HepG2 (cell line): ENCODE measurements at regions not wholly inside any gene's neighbourhood (a gene's known extent, or its start where the extent isn't known, plus 50 kb on each side); places are given as distances from the start of the nearest gene placed in this dataset.

ENCODE experiments used
- CEBPB ChIP-seq: IDR thresholded peaks from 2 replicates; pipeline ENCODE4 v1.6.1; 2011; ENCODE audit warnings: low read depth, low read length, improper control_type of control experiment, borderline replicate concordance
- MLX ChIP-seq: IDR thresholded peaks from 2 replicates; pipeline ENCODE4 v1.6.1; 2016
- NFIC ChIP-seq: IDR thresholded peaks from 2 replicates; pipeline ENCODE4 v1.6.1; 2012; ENCODE audit warnings: mild to moderate bottlenecking, low read length, inconsistent platforms
- PCBP1 ChIP-seq: fragments of 200-400 bp; formaldehyde crosslinking; IDR thresholded peaks from 2 replicates; pipeline ENCODE4 v1.6.1; 2017; ENCODE audit warnings: mild to moderate bottlenecking, low read depth, low read length, borderline replicate concordance
- POLR2A ChIP-seq, 2 experiments: IDR thresholded peaks; 2 replicates each; pipeline ENCODE4 v1.6.1; 2011; ENCODE audit warnings: low read depth in 2 of 2, low read length in 2 of 2, mild to moderate bottlenecking in 1 of 2, moderate library complexity in 1 of 2; ENCODE audit not compliant: insufficient read depth in 1 of 2
- POLR2AphosphoS5 ChIP-seq: IDR thresholded peaks from 2 replicates; pipeline ENCODE4 v1.6.1; 2012; ENCODE audit warnings: low read depth, low read length
- SMC3 ChIP-seq: IDR thresholded peaks from 2 replicates; pipeline ENCODE4 v1.6.1; 2011; ENCODE audit warnings: low read length, improper control_type of control experiment
- ZNF280D ChIP-seq: sonication (generic); formaldehyde crosslinking; IDR thresholded peaks from 2 replicates; pipeline ENCODE4 v1.5.1; 2020; ENCODE audit warnings: mild to moderate bottlenecking, missing genetic modification reagents
- TF ChIP-seq, protein P1 (sequence below): sonication (generic); formaldehyde crosslinking; IDR thresholded peaks from 2 replicates; pipeline ENCODE4 v1.5.0; 2020; ENCODE audit warnings: mild to moderate bottlenecking, missing genetic modification reagents, moderate library complexity
- TF ChIP-seq, protein P2 (sequence below): sonication (generic); formaldehyde crosslinking; IDR thresholded peaks from 2 replicates; pipeline ENCODE4 v1.4.0; 2020; ENCODE audit warnings: missing genetic modification reagents, low read depth, mild to moderate bottlenecking, borderline replicate concordance
- TF ChIP-seq, protein P3 (sequence below): IDR thresholded peaks from 2 replicates; pipeline ENCODE4 v1.6.1; 2016; ENCODE audit warnings: low read depth
- TF ChIP-seq, protein P4 (sequence below): IDR thresholded peaks from 2 replicates; pipeline ENCODE4 v1.6.1; 2012; ENCODE audit warnings: inconsistent platforms

DNA sequence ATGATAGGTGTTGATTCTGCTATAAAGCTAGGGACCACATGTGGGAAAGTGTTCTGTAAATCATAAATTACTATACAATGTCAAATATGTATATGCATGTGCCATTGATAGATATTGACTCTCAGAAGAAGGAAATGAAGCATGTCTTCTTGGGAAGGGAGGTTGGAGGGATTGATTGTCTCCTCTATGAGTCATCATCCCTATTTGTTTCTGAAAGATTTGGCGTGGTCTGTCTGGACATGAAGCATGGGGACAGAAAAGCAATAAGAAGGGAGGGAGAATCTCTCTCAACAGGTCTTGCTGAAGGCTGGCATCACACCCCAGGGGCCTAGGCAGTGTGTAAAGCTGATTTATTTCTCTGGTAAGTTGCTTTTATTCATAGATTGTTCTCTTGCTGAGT, 98.0 kb upstream of the KCNJ6 start:
- TF ChIP-seq ZNF280D (CRISPR knock-in tag) (no peak), CEBPB (no peak), POLR2A (IDR thresholded peaks at IDR 0.05; ENCODE audit: insufficient read depth in 1 of 2, low read depth in 2 of 2, low read length in 2 of 2) (no peak), MLX (CRISPR knock-in tag) (no peak), POLR2AphosphoS5 (no peak), NFIC (no peak), PCBP1 (no peak), SMC3 (no peak)
- TF ChIP-seq, protein P1, sequence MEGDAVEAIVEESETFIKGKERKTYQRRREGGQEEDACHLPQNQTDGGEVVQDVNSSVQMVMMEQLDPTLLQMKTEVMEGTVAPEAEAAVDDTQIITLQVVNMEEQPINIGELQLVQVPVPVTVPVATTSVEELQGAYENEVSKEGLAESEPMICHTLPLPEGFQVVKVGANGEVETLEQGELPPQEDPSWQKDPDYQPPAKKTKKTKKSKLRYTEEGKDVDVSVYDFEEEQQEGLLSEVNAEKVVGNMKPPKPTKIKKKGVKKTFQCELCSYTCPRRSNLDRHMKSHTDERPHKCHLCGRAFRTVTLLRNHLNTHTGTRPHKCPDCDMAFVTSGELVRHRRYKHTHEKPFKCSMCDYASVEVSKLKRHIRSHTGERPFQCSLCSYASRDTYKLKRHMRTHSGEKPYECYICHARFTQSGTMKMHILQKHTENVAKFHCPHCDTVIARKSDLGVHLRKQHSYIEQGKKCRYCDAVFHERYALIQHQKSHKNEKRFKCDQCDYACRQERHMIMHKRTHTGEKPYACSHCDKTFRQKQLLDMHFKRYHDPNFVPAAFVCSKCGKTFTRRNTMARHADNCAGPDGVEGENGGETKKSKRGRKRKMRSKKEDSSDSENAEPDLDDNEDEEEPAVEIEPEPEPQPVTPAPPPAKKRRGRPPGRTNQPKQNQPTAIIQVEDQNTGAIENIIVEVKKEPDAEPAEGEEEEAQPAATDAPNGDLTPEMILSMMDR, result no peak
- TF ChIP-seq, protein P2, sequence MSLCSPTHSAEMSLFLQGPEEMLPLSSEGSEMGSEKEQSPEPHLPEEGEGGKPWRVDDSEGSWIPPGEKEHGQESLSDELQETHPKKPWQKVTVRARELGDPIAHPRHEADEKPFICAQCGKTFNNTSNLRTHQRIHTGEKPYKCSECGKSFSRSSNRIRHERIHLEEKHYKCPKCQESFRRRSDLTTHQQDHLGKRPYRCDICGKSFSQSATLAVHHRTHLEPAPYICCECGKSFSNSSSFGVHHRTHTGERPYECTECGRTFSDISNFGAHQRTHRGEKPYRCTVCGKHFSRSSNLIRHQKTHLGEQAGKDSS, result no peak
- TF ChIP-seq, protein P3, sequence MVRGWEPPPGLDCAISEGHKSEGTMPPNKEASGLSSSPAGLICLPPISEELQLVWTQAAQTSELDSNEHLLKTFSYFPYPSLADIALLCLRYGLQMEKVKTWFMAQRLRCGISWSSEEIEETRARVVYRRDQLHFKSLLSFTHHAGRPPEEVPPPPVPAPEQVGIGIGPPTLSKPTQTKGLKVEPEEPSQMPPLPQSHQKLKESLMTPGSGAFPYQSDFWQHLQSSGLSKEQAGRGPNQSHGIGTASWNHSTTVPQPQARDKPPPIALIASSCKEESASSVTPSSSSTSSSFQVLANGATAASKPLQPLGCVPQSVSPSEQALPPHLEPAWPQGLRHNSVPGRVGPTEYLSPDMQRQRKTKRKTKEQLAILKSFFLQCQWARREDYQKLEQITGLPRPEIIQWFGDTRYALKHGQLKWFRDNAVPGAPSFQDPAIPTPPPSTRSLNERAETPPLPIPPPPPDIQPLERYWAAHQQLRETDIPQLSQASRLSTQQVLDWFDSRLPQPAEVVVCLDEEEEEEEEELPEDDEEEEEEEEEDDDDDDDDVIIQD (CRISPR knock-in tag), result no peak
- TF ChIP-seq, protein P4, sequence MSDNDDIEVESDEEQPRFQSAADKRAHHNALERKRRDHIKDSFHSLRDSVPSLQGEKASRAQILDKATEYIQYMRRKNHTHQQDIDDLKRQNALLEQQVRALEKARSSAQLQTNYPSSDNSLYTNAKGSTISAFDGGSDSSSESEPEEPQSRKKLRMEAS, result no peak
